ENCODE measurements at regions not wholly inside any gene's neighbourhood (a gene's known extent, or its start where the extent isn't known, plus 50 kb on each side); places are given as distances from the start of the nearest gene placed in this dataset.
"Not testable (repeated sequence)": the region's sequence is repeated elsewhere in the genome, so short reads cannot be mapped to it uniquely, and the experiment has no call there.

GRCh38 chr7:106448346-106448991, 163.7 kb upstream of the NAMPT start:
- H3K4me1 Mint-ChIP-seq (ENCODE audit: low read depth, unreplicated experiment), result peaks cover 8% of the 10 kb centered on the region
- no peak overlapping the region for H3K4me3 Mint-ChIP-seq (ENCODE audit: unreplicated experiment)
- no peaks in the 10 kb centered on the region for H3K27me3 ChIP-seq (replicated peaks; ENCODE audit: control insufficient read depth, insufficient read depth, low read length)
- no peak overlapping the region for H3K27ac Mint-ChIP-seq (ENCODE audit: unreplicated experiment)
- no peak for DNase-seq
- ChIA-PET CTCF (interaction anchor here (1.1 kb wide), 1 partner anchor 14 kb away, joined by 3 read pairs; no protein-coding TSS in a partner anchor), POLR2A (no interaction called here)
- no TSS peak for BruUV-seq (replicated peaks)
- peaks cover 22% of the 10 kb centered on the region for H3K4me1 ChIP-seq
- intact Hi-C loops (cut with micrococcal nuclease; ENCODE audit: unreplicated experiment), result no loop called here
- no peaks in the 10 kb centered on the region for H3K36me3 Mint-ChIP-seq (ENCODE audit: insufficient read depth, unreplicated experiment)
- no peaks in the 10 kb centered on the region for H3K27me3 Mint-ChIP-seq (ENCODE audit: insufficient read depth, unreplicated experiment)
- H3K36me3 ChIP-seq (ENCODE audit: control insufficient read depth, insufficient read depth, low read length), result no peaks in the 10 kb centered on the region
- no peak overlapping the region for H3K4me3 ChIP-seq (ENCODE audit: low read depth, low read length)
- H3K9me3 ChIP-seq, result no peaks in the 10 kb centered on the region
- TF ChIP-seq CTCF (IDR thresholded peaks at IDR 0.05; ENCODE audit: insufficient read depth in 1 of 2, low read depth in 1 of 2, low read length in 1 of 2, severe bottlenecking in 1 of 2, unreplicated experiment in 1 of 2), result no peak
- H3K9me3 Mint-ChIP-seq (ENCODE audit: unreplicated experiment), result peaks cover 13% of the 10 kb centered on the region

GRCh38 chr7:106447318-106447847, 162.6 kb upstream of the NAMPT start:
- no peak overlapping the region for H3K4me3 Mint-ChIP-seq (ENCODE audit: unreplicated experiment)
- H3K4me3 ChIP-seq (ENCODE audit: low read depth, low read length), result no peak overlapping the region
- DNase-seq, result no peak
- no peaks in the 10 kb centered on the region for H3K9me3 ChIP-seq
- ChIA-PET POLR2A (no interaction called here), CTCF (interaction anchor here (0.6 kb wide), 1 partner anchor 14 kb away, joined by 3 read pairs; no protein-coding TSS in a partner anchor)
- H3K36me3 ChIP-seq (ENCODE audit: control insufficient read depth, insufficient read depth, low read length), result no peaks in the 10 kb centered on the region
- H3K4me1 ChIP-seq, result peaks cover 17% of the 10 kb centered on the region
- no peaks in the 10 kb centered on the region for H3K27me3 ChIP-seq (replicated peaks; ENCODE audit: control insufficient read depth, insufficient read depth, low read length)
- peaks cover 8% of the 10 kb centered on the region for H3K4me1 Mint-ChIP-seq (ENCODE audit: low read depth, unreplicated experiment)
- intact Hi-C loops (cut with micrococcal nuclease; ENCODE audit: unreplicated experiment), result no loop called here
- H3K36me3 Mint-ChIP-seq (ENCODE audit: insufficient read depth, unreplicated experiment), result no peaks in the 10 kb centered on the region
- no peaks in the 10 kb centered on the region for H3K27me3 Mint-ChIP-seq (ENCODE audit: insufficient read depth, unreplicated experiment)
- no peak overlapping the region for H3K27ac Mint-ChIP-seq (ENCODE audit: unreplicated experiment)
- no peak for TF ChIP-seq CTCF (IDR thresholded peaks at IDR 0.05; ENCODE audit: insufficient read depth in 1 of 2, low read depth in 1 of 2, low read length in 1 of 2, severe bottlenecking in 1 of 2, unreplicated experiment in 1 of 2)
- H3K9me3 Mint-ChIP-seq (ENCODE audit: unreplicated experiment), result peaks cover 13% of the 10 kb centered on the region
- no TSS peak for BruUV-seq (replicated peaks)

GRCh38 chr7:106445366-106445765, 160.6 kb upstream of the NAMPT start:
- BruUV-seq (replicated peaks); H3K4me3 Mint-ChIP-seq (ENCODE audit: unreplicated experiment); H3K27me3 Mint-ChIP-seq (ENCODE audit: insufficient read depth, unreplicated experiment); POLR2A ChIA-PET; intact Hi-C loops (cut with micrococcal nuclease; ENCODE audit: unreplicated experiment); H3K9me3 ChIP-seq; DNase-seq; H3K27ac Mint-ChIP-seq (ENCODE audit: unreplicated experiment); H3K36me3 ChIP-seq (ENCODE audit: control insufficient read depth, insufficient read depth, low read length); H3K36me3 Mint-ChIP-seq (ENCODE audit: insufficient read depth, unreplicated experiment); CTCF ChIA-PET; H3K4me1 ChIP-seq; H3K4me3 ChIP-seq (ENCODE audit: low read depth, low read length); H3K4me1 Mint-ChIP-seq (ENCODE audit: low read depth, unreplicated experiment); H3K27me3 ChIP-seq (replicated peaks; ENCODE audit: control insufficient read depth, insufficient read depth, low read length); H3K9me3 Mint-ChIP-seq (ENCODE audit: unreplicated experiment): not testable (repeated sequence)

All from Caco-2 (cell line).